MM.1S (cell line): ENCODE measurements at regions not wholly inside any gene's neighbourhood (a gene's known extent, or its start where the extent isn't known, plus 50 kb on each side); places are given as distances from the start of the nearest gene placed in this dataset.

Experiments used
- DNase-seq: peaks from one replicate; pipeline ENCODE4 v3.0.0-alpha.2; 2015
- H2AFZ ChIP-seq: fragments of 300-600 bp; sonication (generic); 2 replicates; pipeline ENCODE4 v1.6.0; 2016; ENCODE audit warnings: antibody characterized with exemption, low read length
- H3F3A ChIP-seq: fragments of 300-600 bp; sonication (generic); 2 replicates; pipeline ENCODE4 v1.6.1; 2016; ENCODE audit warnings: mild to moderate bottlenecking, antibody characterized with exemption, low read length, moderate library complexity, mixed read lengths; ENCODE audit not compliant: insufficient read depth
- H3K27ac ChIP-seq: fragments of 300-600 bp; sonication (generic); 2 replicates; pipeline ENCODE4 v1.5.1; 2016; ENCODE audit warnings: mild to moderate bottlenecking, low read length
- H3K27me3 ChIP-seq: fragments of 300-600 bp; sonication (generic); replicated peaks from 2 replicates; pipeline ENCODE4 v1.6.0; 2016; ENCODE audit warnings: low read length; ENCODE audit not compliant: insufficient read depth
- H3K36me3 ChIP-seq: fragments of 300-600 bp; sonication (generic); replicated peaks from 2 replicates; pipeline ENCODE4 v1.6.1; 2016; ENCODE audit warnings: mild to moderate bottlenecking, low read length, mixed read lengths; ENCODE audit not compliant: insufficient read depth
- H3K4me1 ChIP-seq: fragments of 300-600 bp; sonication (generic); 2 replicates; pipeline ENCODE4 v1.6.1; 2016; ENCODE audit warnings: low read length, mixed read lengths
- H3K4me2 ChIP-seq: fragments of 300-600 bp; sonication (generic); 2 replicates; pipeline ENCODE4 v1.6.0; 2016; ENCODE audit warnings: low read depth, low read length
- H3K4me3 ChIP-seq: fragments of 300-600 bp; sonication (generic); 2 replicates; pipeline ENCODE4 v1.5.1; 2016; ENCODE audit warnings: low read length, mixed read lengths
- H3K79me2 ChIP-seq: fragments of 300-600 bp; sonication (generic); 2 replicates; pipeline ENCODE4 v1.6.1; 2016; ENCODE audit warnings: mixed run types, low read length, mixed read lengths
- H3K9ac ChIP-seq: fragments of 300-600 bp; sonication (generic); 2 replicates; pipeline ENCODE4 v1.6.1; 2016; ENCODE audit warnings: low read length, mixed read lengths
- H3K9me2 ChIP-seq: fragments of 300-600 bp; sonication (generic); replicated peaks from 2 replicates; pipeline ENCODE4 v1.6.1; 2016; ENCODE audit warnings: mild to moderate bottlenecking, low read length, mixed read lengths; ENCODE audit not compliant: insufficient read depth
- H3K9me3 ChIP-seq: fragments of 300-600 bp; sonication (generic); replicated peaks from 2 replicates; pipeline ENCODE4 v1.6.1; 2016; ENCODE audit warnings: mild to moderate bottlenecking, low read length, mixed read lengths; ENCODE audit not compliant: insufficient read depth
- H4K20me1 ChIP-seq: fragments of 300-600 bp; sonication (generic); 2 replicates; pipeline ENCODE4 v1.6.1; 2016; ENCODE audit warnings: mild to moderate bottlenecking, low read length, moderate library complexity, mixed read lengths; ENCODE audit not compliant: insufficient read depth
- CTCF ChIP-seq: fragments of 300-600 bp; sonication (generic); IDR thresholded peaks from 2 replicates; pipeline ENCODE4 v1.5.1; 2016; ENCODE audit warnings: antibody characterized with exemption, low read length, mixed read lengths
- EZH2 ChIP-seq: fragments of 300-600 bp; sonication (generic); optimal IDR thresholded peaks from 2 replicates; pipeline ENCODE3; 2017; ENCODE audit warnings: low read depth, mild to moderate bottlenecking, antibody characterized with exemption, low read length, mixed read lengths
- EZH2phosphoT487 ChIP-seq: fragments of 300-600 bp; sonication (generic); IDR thresholded peaks from 2 replicates; pipeline ENCODE4 v1.6.1; 2018; ENCODE audit warnings: antibody characterized with exemption, low read length

- no peak overlapping the region for H3K4me2 ChIP-seq
- H3F3A ChIP-seq, result no peaks in the 10 kb centered on the region
- no peak overlapping the region for H2AFZ ChIP-seq
- no peaks in the 10 kb centered on the region for H3K36me3 ChIP-seq
- no peak for TF ChIP-seq EZH2phosphoT487
- TF ChIP-seq CTCF, result no peak
- TF ChIP-seq EZH2, result no peak
- no peaks in the 10 kb centered on the region for H3K79me2 ChIP-seq
- H3K27me3 ChIP-seq, result peaks cover 86% of the 10 kb centered on the region
- no peaks in the 10 kb centered on the region for H3K4me1 ChIP-seq
- no peak overlapping the region for H3K27ac ChIP-seq
- H3K9ac ChIP-seq, result no peak overlapping the region
- H3K4me3 ChIP-seq, result no peak overlapping the region
- no peaks in the 10 kb centered on the region for H3K9me2 ChIP-seq
- no peak for DNase-seq
- no peaks in the 10 kb centered on the region for H3K9me3 ChIP-seq
- no peaks in the 10 kb centered on the region for H4K20me1 ChIP-seq
These were observed 591.0 kb downstream of the PTPRU start for GRCh38 chr1:29827237-29827750.

- Histone ChIP-seq H3K9me3 (no peaks in the 10 kb centered on the region), H3K9me2 (no peaks in the 10 kb centered on the region), H3K27ac (no peak overlapping the region), H3K79me2 (no peaks in the 10 kb centered on the region), H3K4me3 (no peak overlapping the region), H3K27me3 (peaks cover 86% of the 10 kb centered on the region), H4K20me1 (no peaks in the 10 kb centered on the region), H3K4me2 (no peak overlapping the region), H3K4me1 (no peaks in the 10 kb centered on the region), H3K36me3 (no peaks in the 10 kb centered on the region), H2AFZ (no peak overlapping the region), H3K9ac (no peak overlapping the region), H3F3A (no peaks in the 10 kb centered on the region)
- TF ChIP-seq CTCF (no peak), EZH2phosphoT487 (no peak), EZH2 (no peak)
- no peak for DNase-seq
These were observed 590.3 kb downstream of the PTPRU start for GRCh38 chr1:29826646-29827045.

GRCh38 chr1:29825941-29826415 lies 589.7 kb downstream of the PTPRU start:
- H3F3A ChIP-seq, result no peaks in the 10 kb centered on the region
- no peak overlapping the region for H3K27ac ChIP-seq
- H4K20me1 ChIP-seq, result no peaks in the 10 kb centered on the region
- no peak overlapping the region for H3K4me3 ChIP-seq
- no peak overlapping the region for H3K4me2 ChIP-seq
- H3K36me3 ChIP-seq, result no peaks in the 10 kb centered on the region
- TF ChIP-seq EZH2phosphoT487, result no peak
- no peak for TF ChIP-seq EZH2
- TF ChIP-seq CTCF, result no peak
- peaks cover 86% of the 10 kb centered on the region for H3K27me3 ChIP-seq
- no peaks in the 10 kb centered on the region for H3K9me3 ChIP-seq
- H3K9ac ChIP-seq, result no peak overlapping the region
- no peak overlapping the region for H2AFZ ChIP-seq
- no peaks in the 10 kb centered on the region for H3K79me2 ChIP-seq
- H3K4me1 ChIP-seq, result no peaks in the 10 kb centered on the region
- DNase-seq, result no peak
- H3K9me2 ChIP-seq, result no peaks in the 10 kb centered on the region
